ENCODE measurements at regions not wholly inside any gene's neighbourhood (a gene's known extent, or its start where the extent isn't known, plus 50 kb on each side); places are given as distances from the start of the nearest gene placed in this dataset.

DNA sequence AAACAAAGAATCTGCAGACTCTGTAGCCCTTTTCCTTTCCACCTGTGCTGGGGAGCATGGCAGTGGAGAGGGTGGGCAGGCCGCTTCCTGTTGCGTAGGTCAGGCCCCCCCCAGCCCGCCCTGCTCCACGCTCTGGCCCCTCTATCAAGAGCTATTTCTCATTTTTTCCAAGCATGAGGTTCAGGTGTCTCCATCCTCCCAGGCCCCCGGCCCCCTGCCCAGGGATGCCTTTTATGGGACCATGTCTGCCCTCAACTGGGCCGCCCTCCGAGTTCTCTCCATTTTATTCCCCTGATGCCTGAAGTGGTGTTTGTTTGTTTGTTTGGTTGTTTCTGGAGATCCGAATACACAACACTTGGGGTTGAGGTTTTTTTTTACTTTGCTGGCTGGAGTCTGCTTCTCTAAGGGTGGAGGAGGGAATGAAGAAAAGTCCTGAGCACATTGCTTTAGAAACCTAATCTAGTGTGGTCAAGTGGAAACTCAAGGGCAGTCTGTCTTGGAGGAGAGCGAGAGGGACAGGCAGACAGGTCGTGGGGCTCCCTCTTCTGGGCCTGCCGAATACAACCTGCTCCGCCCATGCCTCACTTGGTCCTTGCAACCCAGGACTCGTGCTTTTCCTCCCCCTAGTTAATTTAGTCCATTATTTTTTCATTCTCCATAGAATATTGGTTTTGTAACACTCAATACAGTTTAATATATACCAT lies 176.5 kb upstream of the LYSMD4 start:
- TF ChIP-seq EZH2phosphoT487 (IDR thresholded peaks at IDR 0.05), result no peak
- TF ChIP-seq CTCF (IDR thresholded peaks at IDR 0.05), result peak; percentile 50

Data from neural progenitor cell (in vitro differentiated cells).